Left renal pelvis (tissue), 4 donors: ENCODE measurements at regions not wholly inside any gene's neighbourhood (a gene's known extent, or its start where the extent isn't known, plus 50 kb on each side); places are given as distances from the start of the nearest gene placed in this dataset.
"Not testable (repeated sequence)": the region's sequence is repeated elsewhere in the genome, so short reads cannot be mapped to it uniquely, and the experiment has no call there.

Experiments
- DNase-seq, 4 donors: peaks; one replicate each; pipeline ENCODE4 v3.0.0-alpha.2; 2013; ENCODE audit warnings: low read depth in 4 of 4, low spot score in 3 of 4

GRCh38 chr12:67069451-67070306, 199.5 kb upstream of the CAND1 start:
- peak in 3 of 4 donors; percentile 37 to 41 (median 40) for DNase-seq

- DNase-seq = no peak
Measured at GRCh38 chr12:67070307-67070600, 198.9 kb upstream of the CAND1 start.

GRCh38 chr12:67070604-67071003, 198.6 kb upstream of the CAND1 start:
- DNase-seq = no peak

- DNase-seq = not testable (repeated sequence)
Measured at GRCh38 chr12:67072281-67072680, 196.9 kb upstream of the CAND1 start.

GRCh38 chr12:67073336-67073735, 195.8 kb upstream of the CAND1 start:
- DNase-seq = no peak

GRCh38 chr12:67074072-67074471, 195.1 kb upstream of the CAND1 start:
- no peak for DNase-seq

- DNase-seq = no peak
Measured at GRCh38 chr12:67077617-67078016, 191.5 kb upstream of the CAND1 start.

GRCh38 chr12:67078957-67079356, 190.2 kb upstream of the CAND1 start:
- DNase-seq = no peak

- DNase-seq = no peak
Measured at GRCh38 chr12:67080637-67081036, 188.5 kb upstream of the CAND1 start.

GRCh38 chr12:67082221-67082620, 186.9 kb upstream of the CAND1 start:
- DNase-seq = no peak

GRCh38 chr12:67085699-67086098, 183.5 kb upstream of the CAND1 start:
- DNase-seq = no peak

- no peak for DNase-seq
Measured at GRCh38 chr12:67086116-67086515, 183.0 kb upstream of the CAND1 start.

GRCh38 chr12:67088401-67089118, 180.6 kb upstream of the CAND1 start:
- no peak for DNase-seq

- DNase-seq = no peak
Measured at GRCh38 chr12:67091204-67091603, 178.0 kb upstream of the CAND1 start.

GRCh38 chr12:67091678-67092077, 177.5 kb upstream of the CAND1 start:
- DNase-seq = no peak

GRCh38 chr12:67092934-67093333, 176.2 kb upstream of the CAND1 start:
- DNase-seq = not testable (repeated sequence)

- no peak for DNase-seq
Measured at GRCh38 chr12:67096533-67097318, 172.4 kb upstream of the CAND1 start.

GRCh38 chr12:67099858-67100257, 169.3 kb upstream of the CAND1 start:
- no peak for DNase-seq

- no peak for DNase-seq
Measured at GRCh38 chr12:67103521-67103920, 165.6 kb upstream of the CAND1 start.

GRCh38 chr12:67107235-67107634, 161.9 kb upstream of the CAND1 start:
- no peak for DNase-seq

- DNase-seq = no peak
Measured at GRCh38 chr12:67107751-67108269, 161.3 kb upstream of the CAND1 start.
